ENCODE measurements at regions not wholly inside any gene's neighbourhood (a gene's known extent, or its start where the extent isn't known, plus 50 kb on each side); places are given as distances from the start of the nearest gene placed in this dataset.

GRCh38 chr6:74967821-74968220 lies 238.0 kb downstream of the COL12A1 start:
- intact Hi-C loops (cut with micrococcal nuclease; ENCODE audit: unreplicated experiment): no loop called here
- H3K27ac ChIP-seq (ENCODE audit: low read depth, low read length, poor library complexity, severe bottlenecking): no peak overlapping the region
- H3K4me2 ChIP-seq (ENCODE audit: low read length): no peak overlapping the region
- H3K4me3 ChIP-seq (ENCODE audit: low read depth, low read length, poor library complexity, severe bottlenecking): no peak overlapping the region
- H3K4me1 ChIP-seq (ENCODE audit: insufficient read depth, low read length, poor library complexity, severe bottlenecking): no peaks in the 10 kb centered on the region
- no peaks in the 10 kb centered on the region for H3K9me3 ChIP-seq (ENCODE audit: low read length)
- no peaks in the 10 kb centered on the region for H3K9me2 ChIP-seq (ENCODE audit: insufficient read depth, low read length)
- H4K20me1 ChIP-seq (ENCODE audit: insufficient read depth, low read length): no peaks in the 10 kb centered on the region
- BruUV-seq (replicated peaks): no TSS peak
- H2AFZ ChIP-seq (ENCODE audit: low read length): no peak overlapping the region
- H3K79me2 ChIP-seq (ENCODE audit: insufficient read depth, low read depth, low read length): no peaks in the 10 kb centered on the region
- ChIA-PET CTCF (ENCODE audit: unreplicated experiment) (no interaction called here), POLR2A (interaction anchor here (0.6 to 1.2 kb wide), 2 partner anchors 14 to 152 kb away, joined by 3 read pairs; no protein-coding TSS in a partner anchor)
- DNase-seq (ENCODE audit: low spot score): no peak
- no peak for TF ChIP-seq EZH2phosphoT487 (IDR thresholded peaks at IDR 0.05; ENCODE audit: borderline replicate concordance, low read depth, low read length)
- no peak for TF ChIP-seq CTCF (conservative IDR thresholded peaks at IDR 0.05; ENCODE audit: low read length)
- no peaks in the 10 kb centered on the region for H3K36me3 ChIP-seq (ENCODE audit: insufficient read depth, low read length)

- Histone ChIP-seq H3K27ac (ENCODE audit: low read depth, low read length, poor library complexity, severe bottlenecking) (no peak overlapping the region), H2AFZ (ENCODE audit: low read length) (no peak overlapping the region), H3K4me2 (ENCODE audit: low read length) (no peak overlapping the region), H3K9me3 (ENCODE audit: low read length) (no peaks in the 10 kb centered on the region), H3K4me3 (ENCODE audit: low read depth, low read length, poor library complexity, severe bottlenecking) (no peak overlapping the region), H3K4me1 (ENCODE audit: insufficient read depth, low read length, poor library complexity, severe bottlenecking) (no peaks in the 10 kb centered on the region), H3K36me3 (ENCODE audit: insufficient read depth, low read length) (no peaks in the 10 kb centered on the region), H3K79me2 (ENCODE audit: insufficient read depth, low read depth, low read length) (no peaks in the 10 kb centered on the region), H4K20me1 (ENCODE audit: insufficient read depth, low read length) (no peaks in the 10 kb centered on the region), H3K9me2 (ENCODE audit: insufficient read depth, low read length) (no peaks in the 10 kb centered on the region)
- intact Hi-C loops (cut with micrococcal nuclease; ENCODE audit: unreplicated experiment): no loop called here
- TF ChIP-seq EZH2phosphoT487 (IDR thresholded peaks at IDR 0.05; ENCODE audit: borderline replicate concordance, low read depth, low read length): no peak
- TF ChIP-seq CTCF (conservative IDR thresholded peaks at IDR 0.05; ENCODE audit: low read length): no peak
- POLR2A ChIA-PET: no interaction called here
- CTCF ChIA-PET (ENCODE audit: unreplicated experiment): no interaction called here
- DNase-seq (ENCODE audit: low spot score): no peak
- no TSS peak for BruUV-seq (replicated peaks)
Measured at GRCh38 chr6:74966712-74967111, 239.1 kb downstream of the COL12A1 start.

GRCh38 chr6:74964871-74965441 lies 240.9 kb downstream of the COL12A1 start:
- Histone ChIP-seq H3K9me2 (ENCODE audit: insufficient read depth, low read length) (no peaks in the 10 kb centered on the region), H3K4me3 (ENCODE audit: low read depth, low read length, poor library complexity, severe bottlenecking) (no peak overlapping the region), H4K20me1 (ENCODE audit: insufficient read depth, low read length) (no peaks in the 10 kb centered on the region), H3K9me3 (ENCODE audit: low read length) (no peaks in the 10 kb centered on the region), H3K79me2 (ENCODE audit: insufficient read depth, low read depth, low read length) (no peaks in the 10 kb centered on the region), H3K4me1 (ENCODE audit: insufficient read depth, low read length, poor library complexity, severe bottlenecking) (no peaks in the 10 kb centered on the region), H2AFZ (ENCODE audit: low read length) (no peak overlapping the region), H3K27ac (ENCODE audit: low read depth, low read length, poor library complexity, severe bottlenecking) (no peak overlapping the region), H3K4me2 (ENCODE audit: low read length) (no peak overlapping the region), H3K36me3 (ENCODE audit: insufficient read depth, low read length) (no peaks in the 10 kb centered on the region)
- intact Hi-C loops (cut with micrococcal nuclease; ENCODE audit: unreplicated experiment): no loop called here
- ChIA-PET POLR2A (interaction anchor here (0.6 kb wide), 1 partner anchor 379 kb away, joined by 3 read pairs; no protein-coding TSS in a partner anchor), CTCF (ENCODE audit: unreplicated experiment) (no interaction called here)
- no peak for DNase-seq (ENCODE audit: low spot score)
- no peak for TF ChIP-seq CTCF (conservative IDR thresholded peaks at IDR 0.05; ENCODE audit: low read length)
- TF ChIP-seq EZH2phosphoT487 (IDR thresholded peaks at IDR 0.05; ENCODE audit: borderline replicate concordance, low read depth, low read length): no peak
- no TSS peak for BruUV-seq (replicated peaks)
